NCI-H446 (cell line): ENCODE measurements at regions not wholly inside any gene's neighbourhood (a gene's known extent, or its start where the extent isn't known, plus 50 kb on each side); places are given as distances from the start of the nearest gene placed in this dataset.
"Not testable (repeated sequence)": the region's sequence is repeated elsewhere in the genome, so short reads cannot be mapped to it uniquely, and the experiment has no call there.

Source experiments
- DNase-seq, 2 experiments: peaks; one replicate each; lab custom pipeline; 2025; lab: John Stamatoyannopoulos, UW

- DNase-seq, result no peak
These were observed 166.4 kb upstream of the SLC27A6 start for GRCh38 chr5:128798871-128799270.

- DNase-seq, result no peak
These were observed 165.3 kb upstream of the SLC27A6 start for GRCh38 chr5:128799945-128800344.

GRCh38 chr5:128800377-128800776, 164.9 kb upstream of the SLC27A6 start:
- DNase-seq, result no peak

GRCh38 chr5:128813317-128814070, 151.8 kb upstream of the SLC27A6 start:
- no peak for DNase-seq

- no peak for DNase-seq
These were observed 150.1 kb upstream of the SLC27A6 start for GRCh38 chr5:128815201-128815600.

GRCh38 chr5:128825826-128826225, 139.5 kb upstream of the SLC27A6 start:
- DNase-seq, result no peak

- DNase-seq, result no peak
These were observed 139.0 kb upstream of the SLC27A6 start for GRCh38 chr5:128826275-128826674.

- no peak for DNase-seq
These were observed 128.7 kb upstream of the SLC27A6 start for GRCh38 chr5:128836571-128836970.

- DNase-seq, result no peak
These were observed 126.7 kb upstream of the SLC27A6 start for GRCh38 chr5:128838623-128839022.

GRCh38 chr5:128842241-128842640, 123.0 kb upstream of the SLC27A6 start:
- DNase-seq, result no peak

- DNase-seq, result peak; percentile 3 to 7
These were observed 120.8 kb upstream of the SLC27A6 start for GRCh38 chr5:128844354-128844923.

GRCh38 chr5:128850049-128850448, 115.2 kb upstream of the SLC27A6 start:
- no peak for DNase-seq

- DNase-seq, result no peak
These were observed 110.4 kb upstream of the SLC27A6 start for GRCh38 chr5:128854931-128855330.

GRCh38 chr5:128857076-128857677, 108.1 kb upstream of the SLC27A6 start:
- DNase-seq, result no peak

GRCh38 chr5:128858995-128859394, 106.3 kb upstream of the SLC27A6 start:
- no peak for DNase-seq

GRCh38 chr5:128861155-128861554, 104.1 kb upstream of the SLC27A6 start:
- not testable (repeated sequence) for DNase-seq

GRCh38 chr5:128869970-128870369, 95.3 kb upstream of the SLC27A6 start:
- DNase-seq, result no peak

- DNase-seq, result no peak
These were observed 94.9 kb upstream of the SLC27A6 start for GRCh38 chr5:128870373-128870772.

- no peak for DNase-seq
These were observed 94.4 kb upstream of the SLC27A6 start for GRCh38 chr5:128870923-128871322.

GRCh38 chr5:128876569-128877382, 88.5 kb upstream of the SLC27A6 start:
- no peak for DNase-seq

GRCh38 chr5:128877476-128877875, 87.8 kb upstream of the SLC27A6 start:
- no peak for DNase-seq

GRCh38 chr5:128881502-128882018, 83.7 kb upstream of the SLC27A6 start:
- DNase-seq, result no peak
